Prostate gland (tissue), 2 donors: ENCODE measurements at regions not wholly inside any gene's neighbourhood (a gene's known extent, or its start where the extent isn't known, plus 50 kb on each side); places are given as distances from the start of the nearest gene placed in this dataset.

ENCODE experiments used
- CTCF ChIP-seq, 4 experiments: fragments of 200-600 bp in 2 of 4; fragments of 450-650 bp in 2 of 4; sonication (generic) in 2 of 4; IDR thresholded peaks; 1 replicate in 3 of 4; 2 replicates in 1 of 4; pipeline ENCODE4 v1.5.1; 2016 to 2019; ENCODE audit warnings: antibody characterized with exemption in 4 of 4, mild to moderate bottlenecking in 2 of 4, moderate library complexity in 2 of 4
- POLR2AphosphoS5 ChIP-seq: sonication (generic); formaldehyde crosslinking; IDR thresholded peaks from one replicate; pipeline ENCODE4 v1.6.1; 2017; ENCODE audit warnings: antibody characterized with exemption

- TF ChIP-seq POLR2AphosphoS5 = no peak
- no peak for TF ChIP-seq CTCF (IDR thresholded peaks at IDR 0.05)
These were observed 227.9 kb upstream of the IRAK1BP1 start for GRCh38 chr6:78639111-78640110.
